Dedifferentiated amniotic fluid mesenchymal stem cell (primary cell): ENCODE measurements at regions not wholly inside any gene's neighbourhood (a gene's known extent, or its start where the extent isn't known, plus 50 kb on each side); places are given as distances from the start of the nearest gene placed in this dataset.
"Not testable (repeated sequence)": the region's sequence is repeated elsewhere in the genome, so short reads cannot be mapped to it uniquely, and the experiment has no call there.

ENCODE experiments used
- DNase-seq: peaks from one replicate; pipeline ENCODE4 v3.0.0-alpha.2; 2016; ENCODE audit errors: extremely low spot score

DNA sequence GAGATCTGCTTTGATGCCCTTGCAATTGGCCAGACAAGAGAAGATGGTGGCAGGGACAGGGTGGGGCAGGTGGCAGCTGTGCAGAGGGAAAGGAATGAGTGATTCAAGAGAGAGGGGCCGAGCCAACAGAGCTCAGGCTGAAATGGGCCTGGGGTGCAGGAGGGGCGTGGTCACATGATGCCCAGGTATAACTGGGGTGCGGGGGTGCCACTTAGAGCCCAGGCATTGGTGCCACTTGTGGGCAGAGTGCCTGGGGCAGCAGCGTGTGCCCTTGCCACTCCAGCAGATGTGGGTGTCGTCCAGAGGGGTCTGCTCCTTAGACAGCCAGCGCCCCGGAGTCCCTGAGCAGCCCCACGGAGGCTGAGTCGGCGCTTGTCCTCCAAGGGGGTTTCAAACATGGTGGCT, 88.7 kb downstream of the PLXNA1 start:
- no peak for DNase-seq

DNA sequence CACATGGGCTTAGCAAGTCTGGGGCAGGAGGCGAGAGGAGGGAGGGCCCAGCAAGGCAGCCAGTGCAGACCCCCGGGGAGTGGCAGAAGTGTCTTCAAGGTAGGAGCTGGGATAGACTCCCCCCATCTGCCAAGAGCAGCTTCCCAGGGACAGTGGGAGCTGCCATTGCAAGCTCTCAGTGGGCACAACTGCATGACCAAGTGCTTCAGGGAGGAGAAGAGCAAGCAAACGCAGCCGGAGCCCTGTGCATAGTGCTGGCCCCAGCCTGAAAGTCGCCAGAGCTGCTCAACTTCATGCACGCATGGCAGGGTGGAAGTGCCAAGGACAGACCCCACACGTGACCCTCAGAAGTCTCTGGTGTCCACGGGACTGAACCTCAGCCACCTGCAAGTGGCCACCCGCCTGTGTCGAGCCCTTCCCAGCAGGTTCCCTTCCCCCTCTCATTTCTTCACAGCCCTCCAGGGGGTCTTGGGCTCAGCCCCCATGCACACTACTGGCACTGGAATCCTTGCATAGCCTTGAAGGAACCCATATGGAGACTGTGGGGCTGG, 89.4 kb downstream of the PLXNA1 start:
- DNase-seq, result no peak

DNA sequence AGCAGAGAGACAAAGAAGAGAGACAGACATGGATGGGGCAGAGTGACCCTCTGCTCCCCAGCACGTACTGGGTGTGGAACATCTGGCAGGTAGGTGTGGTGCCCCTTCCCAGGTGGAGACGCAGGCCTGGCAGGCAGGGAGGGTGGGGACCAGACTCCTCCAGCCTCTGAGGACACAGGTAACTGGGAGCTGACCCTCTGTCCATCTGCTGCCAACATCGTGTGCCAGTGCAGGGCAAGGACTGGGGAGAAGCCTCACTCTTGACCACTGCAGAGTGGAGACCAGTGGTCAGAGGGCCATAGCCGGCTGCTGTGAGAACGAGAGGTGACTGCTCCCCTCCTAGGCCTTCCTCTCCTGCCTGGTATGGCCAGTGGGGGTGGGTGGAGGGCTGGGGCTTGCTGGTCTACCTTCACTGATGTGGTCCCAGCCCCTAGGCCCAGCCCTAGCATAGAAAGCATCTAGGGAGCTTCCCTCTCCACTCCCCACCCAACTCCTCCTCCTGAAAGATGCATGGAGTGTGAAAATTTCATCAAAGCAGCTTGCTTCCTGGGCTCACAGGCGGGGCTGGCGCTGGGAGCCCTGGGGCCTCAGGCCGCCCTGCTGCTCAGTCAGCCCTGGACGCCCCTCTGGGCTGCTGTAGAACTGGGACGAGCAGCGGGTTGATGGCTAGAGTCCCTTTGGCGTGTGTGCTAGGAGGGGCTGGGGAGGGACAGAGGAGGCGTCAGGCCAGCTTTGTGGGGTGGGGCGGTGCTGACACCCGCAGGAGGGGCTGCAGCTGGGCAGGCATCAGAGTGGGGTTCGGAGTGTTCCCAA, 90.3 kb downstream of the PLXNA1 start:
- no peak for DNase-seq

DNA sequence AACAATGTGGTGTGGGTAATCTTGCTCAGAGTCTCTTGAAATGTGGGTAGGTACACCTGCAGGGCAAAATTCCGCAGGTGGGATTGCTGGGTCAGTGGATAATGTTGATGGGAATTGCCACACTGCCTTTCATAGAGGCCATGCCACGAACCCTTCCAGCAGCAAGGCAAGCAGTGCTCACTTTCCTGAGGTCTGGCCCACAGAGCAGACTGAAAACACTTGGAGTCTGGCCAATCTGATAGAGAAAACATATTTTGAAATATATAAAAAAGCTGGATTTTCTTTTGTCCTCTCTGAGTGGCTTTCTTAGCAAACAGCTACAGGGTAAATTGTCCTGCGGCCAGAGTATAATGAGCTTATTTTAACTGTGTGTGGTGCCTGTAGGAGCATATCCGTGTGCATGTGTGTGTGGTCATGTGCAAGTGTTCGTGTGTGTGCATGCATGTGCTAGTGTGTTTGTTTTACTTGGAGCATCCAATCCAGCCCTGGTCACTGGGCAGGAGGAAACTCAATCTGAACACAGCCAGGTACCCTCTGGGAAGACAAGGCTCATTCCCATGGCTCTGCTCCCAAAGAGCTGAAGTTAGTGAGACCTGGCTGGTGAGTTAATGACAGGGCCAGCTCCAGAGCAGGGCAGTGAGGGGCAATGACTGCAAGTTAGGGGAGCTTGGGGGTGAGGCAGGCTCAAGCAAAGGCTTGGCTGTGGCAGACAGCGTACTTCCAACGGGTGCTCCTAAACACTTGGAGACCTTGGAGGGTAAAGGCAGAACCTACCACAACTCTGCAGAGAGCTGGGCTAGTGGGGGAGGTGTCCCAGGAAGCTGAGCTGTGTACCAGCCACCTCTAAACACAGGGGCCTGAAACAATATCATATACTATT, 91.3 kb downstream of the PLXNA1 start:
- peak; percentile 59 for DNase-seq

DNA sequence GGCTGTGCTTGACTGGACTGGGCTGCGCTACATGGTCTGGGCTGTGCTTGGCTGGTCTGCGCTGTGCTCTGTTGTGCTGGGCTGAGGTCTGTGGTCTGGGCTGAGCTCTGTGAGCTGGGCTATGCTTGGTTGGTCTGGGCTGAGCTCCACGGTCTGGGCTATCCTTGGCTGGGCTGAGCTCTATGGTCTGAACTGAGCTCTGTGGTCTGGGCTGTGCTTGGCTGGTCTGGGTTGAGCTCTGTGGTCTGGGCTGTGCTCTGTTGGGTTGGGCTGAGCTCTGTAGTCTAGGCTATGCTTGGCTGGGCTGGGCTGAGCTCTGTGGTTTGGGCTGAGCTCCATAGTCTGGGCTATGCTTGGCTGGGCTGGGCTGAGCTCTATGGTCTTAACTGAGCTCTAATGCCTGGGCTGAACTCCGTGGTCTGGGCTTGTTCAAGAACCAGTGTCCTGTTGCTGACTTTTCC, 92.0 kb downstream of the PLXNA1 start:
- DNase-seq, result peak; percentile 40

DNA sequence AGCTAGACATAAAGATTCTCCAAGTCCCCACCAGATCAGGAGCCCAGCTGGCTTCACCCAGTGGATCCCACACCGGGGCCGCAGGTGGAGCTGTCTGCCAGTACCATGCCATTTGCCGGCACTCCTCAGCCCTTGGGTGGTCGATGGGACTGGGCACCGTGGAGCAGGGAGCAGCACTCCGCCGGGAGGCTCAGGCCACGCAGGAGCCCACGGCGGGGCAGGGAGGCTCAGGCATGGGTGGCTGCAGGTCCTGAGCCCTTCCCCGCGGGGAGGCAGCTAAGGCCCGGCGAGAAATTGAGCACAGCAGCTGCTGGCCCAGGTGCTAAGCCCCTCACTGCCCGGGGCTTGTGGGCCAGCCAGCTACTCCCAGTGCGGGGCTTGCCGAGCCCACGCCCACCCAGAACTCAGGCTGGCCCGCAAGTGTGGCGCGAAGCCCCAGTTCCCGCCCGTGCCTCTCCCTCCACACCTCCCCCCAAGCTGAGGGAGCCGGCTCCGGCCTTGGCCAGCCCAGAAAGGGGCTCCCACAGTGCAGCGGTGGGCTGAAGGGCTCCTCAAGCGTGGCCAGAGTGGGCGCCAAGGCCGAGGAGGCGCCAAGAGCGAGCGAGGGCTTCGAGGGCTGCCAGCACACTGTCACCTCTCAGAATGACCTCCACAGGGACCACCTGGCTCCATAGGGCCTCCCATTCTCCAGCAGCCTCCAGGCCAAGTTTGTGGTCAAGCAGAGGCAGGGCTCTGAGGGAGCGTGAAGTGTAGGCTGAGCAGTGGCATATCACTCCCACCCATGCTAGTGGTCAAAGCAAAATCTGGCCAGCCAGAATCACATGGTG, 93.5 kb downstream of the PLXNA1 start:
- not testable (repeated sequence) for DNase-seq

DNA sequence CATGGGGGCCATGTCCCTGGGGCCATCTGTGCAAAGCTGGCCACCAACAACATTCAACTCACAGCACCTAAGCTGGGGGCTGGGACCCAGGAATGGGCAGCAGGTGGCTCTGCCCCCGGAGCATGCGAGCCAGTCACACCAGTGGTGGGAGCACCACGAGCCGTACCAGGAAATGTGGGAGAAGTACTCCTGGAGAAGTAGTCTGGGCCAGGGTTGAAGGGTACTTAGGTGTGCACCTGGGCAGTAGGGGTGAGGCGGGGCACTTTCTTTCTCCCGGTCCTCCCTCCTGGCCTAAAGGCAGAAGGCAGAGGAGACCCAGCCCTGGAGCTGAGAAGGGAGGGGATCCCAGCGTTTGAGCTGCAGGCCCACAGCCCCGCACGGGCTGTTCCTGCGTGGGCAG, 94.2 kb downstream of the PLXNA1 start:
- DNase-seq, result no peak

DNA sequence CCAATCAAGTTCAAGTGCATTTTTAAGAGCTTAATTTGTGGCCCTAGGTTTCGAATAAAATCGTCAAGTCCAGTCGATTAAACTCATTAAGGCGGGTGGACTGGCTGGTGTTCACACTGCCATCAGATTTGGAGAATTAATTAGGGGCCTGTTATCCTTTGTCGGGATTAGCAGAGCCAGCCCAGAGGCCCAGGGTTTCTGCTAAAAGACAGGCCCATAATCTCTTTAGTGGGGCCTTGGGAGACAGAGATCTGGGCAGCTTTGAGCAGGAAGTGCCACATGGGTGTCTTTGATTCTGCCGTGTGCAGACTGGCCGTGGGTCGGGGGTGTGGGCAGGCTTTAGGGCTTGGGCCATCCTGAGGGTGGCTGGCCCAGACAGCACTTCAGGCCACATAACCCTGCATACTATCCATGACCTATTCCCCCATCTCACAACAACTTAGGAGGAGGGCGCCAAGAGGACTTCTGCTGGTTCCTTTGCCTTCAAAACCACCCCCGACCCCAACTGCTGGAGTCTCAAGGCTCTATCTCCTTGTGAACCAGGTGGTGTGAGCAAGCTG, 94.7 kb downstream of the PLXNA1 start:
- no peak for DNase-seq

DNA sequence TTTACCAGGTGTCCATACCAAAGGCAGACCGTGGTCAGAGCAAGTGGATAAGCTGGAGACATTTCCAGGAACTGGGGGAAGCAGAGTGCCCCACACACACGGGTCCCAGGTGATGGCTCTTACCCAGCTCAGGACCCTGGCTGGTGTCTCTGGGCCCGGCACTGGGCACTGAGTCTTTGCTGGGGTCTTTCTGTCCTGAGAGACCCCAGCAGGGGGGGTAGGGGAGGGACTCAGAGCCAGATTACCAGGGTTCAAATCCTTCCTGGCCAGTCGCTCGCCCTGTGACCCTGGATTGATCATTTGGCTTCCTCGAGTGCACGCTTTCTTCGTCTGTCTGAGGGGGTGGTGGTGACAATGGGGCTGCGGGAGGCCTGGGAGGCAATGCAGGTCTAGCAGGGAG, 95.7 kb downstream of the PLXNA1 start:
- DNase-seq, result no peak

DNA sequence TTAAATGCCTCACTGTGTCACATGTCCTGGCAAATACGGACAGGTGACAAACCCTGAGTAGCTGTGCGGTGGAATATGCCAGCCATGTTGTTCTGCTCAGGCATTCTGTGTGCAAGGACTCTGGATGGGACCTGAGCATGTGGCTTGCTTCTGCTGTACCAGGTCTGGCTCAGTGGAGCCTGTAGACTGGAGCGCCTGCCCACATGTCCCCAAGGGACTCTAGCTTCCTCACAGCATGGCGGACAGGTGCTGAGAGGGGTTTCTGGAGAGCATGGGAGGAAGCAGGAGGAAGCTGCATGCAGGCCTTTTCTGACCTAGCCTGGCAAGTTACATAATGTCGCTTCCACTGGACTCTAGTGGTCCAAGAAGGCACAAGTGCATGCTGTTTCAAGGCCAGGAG, 96.3 kb downstream of the PLXNA1 start:
- no peak for DNase-seq

DNA sequence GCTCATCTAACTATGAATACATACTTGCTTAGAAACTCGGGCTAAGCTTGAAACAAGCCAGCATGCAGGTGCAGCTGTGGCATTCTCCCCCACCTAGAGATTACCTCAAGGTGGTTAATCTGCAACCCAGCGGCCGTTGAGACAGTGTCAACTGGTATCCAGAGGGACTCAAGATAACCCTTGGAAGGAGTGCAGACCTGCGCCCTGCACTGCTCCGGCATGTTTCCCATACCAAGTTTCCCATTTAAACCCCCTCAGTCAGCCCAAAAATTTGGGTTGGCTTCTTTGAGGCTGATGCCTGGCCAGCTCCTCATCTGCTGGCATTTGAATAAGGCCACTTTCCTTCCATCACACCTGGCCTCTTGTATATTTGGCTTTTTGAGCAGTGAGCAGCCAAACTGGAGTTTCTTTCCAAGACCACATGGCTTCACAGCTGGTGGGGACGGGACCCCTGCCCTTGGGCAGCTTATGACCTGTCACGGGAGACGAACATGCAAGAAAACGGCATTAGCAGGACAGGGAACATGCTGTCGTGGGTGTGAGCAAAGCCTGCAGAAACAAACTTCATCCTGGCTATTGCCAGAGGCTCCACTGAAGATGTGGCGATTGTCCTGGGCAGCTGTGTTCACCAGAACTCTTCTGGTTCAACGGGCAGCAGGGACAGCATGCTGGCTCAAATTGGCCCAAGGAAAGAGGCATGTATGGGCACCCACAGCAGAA, 98.2 kb downstream of the PLXNA1 start:
- no peak for DNase-seq

DNA sequence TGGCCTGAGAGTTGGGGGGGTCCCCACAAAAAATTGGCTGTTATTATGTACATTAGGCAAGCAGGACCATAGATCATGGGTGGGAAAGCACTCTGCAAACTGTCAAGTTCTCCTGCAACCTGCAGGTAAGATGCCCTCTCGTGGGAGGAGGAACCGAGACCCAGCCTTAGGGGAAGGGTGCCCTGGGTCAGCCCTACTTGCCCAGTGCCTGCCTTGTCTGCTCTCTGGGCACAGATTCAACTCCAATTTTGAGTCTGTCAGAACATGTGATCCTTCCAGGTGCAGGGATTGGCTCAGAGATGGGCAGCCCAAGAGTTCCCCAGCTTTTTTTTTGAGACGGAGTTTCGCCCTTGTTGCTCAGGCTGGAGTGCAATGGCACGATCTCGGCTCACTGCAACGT, 99.2 kb downstream of the PLXNA1 start:
- no peak for DNase-seq

DNA sequence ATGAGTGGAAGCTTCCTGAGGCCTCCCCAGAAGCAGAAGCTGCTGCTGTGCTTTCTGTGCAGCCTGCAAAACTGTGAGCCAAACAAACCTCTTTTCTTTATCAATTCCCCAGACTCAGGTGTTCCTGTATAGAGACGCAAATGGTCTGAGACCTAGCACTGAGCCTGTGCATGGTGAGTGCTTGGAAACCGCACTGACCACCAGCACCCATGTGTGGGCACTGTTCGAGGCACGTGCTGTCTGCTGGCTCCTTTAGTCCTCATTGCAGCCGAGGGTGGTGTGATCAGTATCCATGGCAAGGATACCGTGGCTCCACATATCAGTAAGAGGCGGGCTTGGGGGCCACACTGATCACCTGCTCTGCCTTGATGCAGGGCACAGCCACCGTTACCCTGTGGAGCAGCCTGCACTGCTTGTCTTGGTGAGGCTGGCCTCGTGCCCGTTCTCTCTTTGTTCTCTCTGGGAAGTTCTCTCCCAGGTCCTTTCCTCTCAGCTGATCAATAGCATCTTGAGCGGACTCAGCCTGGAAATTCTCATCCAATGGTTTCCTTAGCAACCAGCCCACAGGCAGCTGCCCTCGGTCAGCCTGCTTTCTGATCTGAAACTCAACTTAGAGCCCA, 101.0 kb downstream of the PLXNA1 start:
- no peak for DNase-seq

DNA sequence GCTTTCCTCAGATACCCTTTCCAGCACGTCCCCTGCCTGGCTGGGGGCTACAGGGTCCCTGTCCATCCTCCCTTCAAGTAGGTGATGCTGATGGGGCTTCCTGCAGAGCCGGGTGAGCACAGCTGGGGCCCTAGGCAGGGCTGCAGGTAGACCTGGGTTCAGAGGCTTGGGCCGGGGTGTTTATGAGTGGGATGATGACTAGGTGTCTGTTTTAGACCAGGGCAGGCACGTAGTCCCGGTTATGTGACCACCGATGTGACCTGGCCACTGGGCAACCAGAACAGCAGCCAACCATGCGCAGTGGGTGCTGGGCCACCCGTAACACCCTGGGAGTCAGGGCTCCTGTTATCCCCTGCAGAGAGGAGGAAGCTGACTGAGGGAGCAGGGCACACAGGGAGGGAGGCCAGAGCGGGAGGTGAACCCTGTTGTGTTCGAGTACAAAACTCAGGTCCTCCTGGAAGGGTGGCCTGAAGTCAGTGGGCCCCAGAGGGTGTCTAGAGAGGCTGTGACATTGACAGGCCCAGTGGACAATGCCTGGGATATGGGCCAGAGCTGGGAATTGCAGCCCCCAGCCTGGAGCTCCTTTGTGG, 101.6 kb downstream of the PLXNA1 start:
- DNase-seq, result no peak

DNA sequence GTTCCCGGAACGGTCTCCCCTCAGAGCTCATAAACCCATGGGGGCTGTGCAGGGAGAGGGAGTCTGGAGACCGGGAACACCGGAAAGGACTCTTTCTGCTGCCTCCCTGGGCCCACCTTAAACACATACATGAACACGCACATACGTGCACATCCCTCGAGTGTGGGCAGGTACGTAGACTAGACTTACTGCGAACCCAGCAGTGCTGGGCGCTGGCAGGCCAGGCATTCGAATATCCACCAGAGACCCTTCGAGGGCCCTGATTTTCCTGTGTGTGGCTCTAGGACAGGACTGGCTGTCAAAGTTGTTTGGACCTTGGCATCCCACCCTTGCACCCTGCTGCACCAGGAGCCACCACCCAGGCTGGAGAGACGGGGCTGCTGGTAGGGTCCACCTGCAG, 102.7 kb downstream of the PLXNA1 start:
- DNase-seq, result no peak

DNA sequence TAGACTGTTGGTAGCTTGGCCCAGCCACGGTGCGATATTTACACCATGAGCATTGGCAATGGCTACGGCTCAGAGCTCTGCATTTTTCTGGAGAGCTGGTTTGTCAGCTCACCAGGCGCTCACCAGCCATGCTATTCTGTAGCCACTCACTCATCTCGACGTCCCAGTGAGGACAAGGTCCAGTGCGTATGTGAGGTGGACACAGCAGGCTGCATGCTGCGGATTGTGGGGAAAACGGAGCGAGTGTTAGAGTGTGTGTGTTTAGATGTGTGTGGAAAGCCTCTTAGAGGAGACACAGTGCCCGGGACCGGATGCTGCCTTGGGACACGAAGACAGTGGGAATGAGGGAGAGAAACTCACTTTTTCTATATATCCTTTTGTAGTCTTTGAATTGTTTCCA, 103.7 kb downstream of the PLXNA1 start:
- not testable (repeated sequence) for DNase-seq

DNA sequence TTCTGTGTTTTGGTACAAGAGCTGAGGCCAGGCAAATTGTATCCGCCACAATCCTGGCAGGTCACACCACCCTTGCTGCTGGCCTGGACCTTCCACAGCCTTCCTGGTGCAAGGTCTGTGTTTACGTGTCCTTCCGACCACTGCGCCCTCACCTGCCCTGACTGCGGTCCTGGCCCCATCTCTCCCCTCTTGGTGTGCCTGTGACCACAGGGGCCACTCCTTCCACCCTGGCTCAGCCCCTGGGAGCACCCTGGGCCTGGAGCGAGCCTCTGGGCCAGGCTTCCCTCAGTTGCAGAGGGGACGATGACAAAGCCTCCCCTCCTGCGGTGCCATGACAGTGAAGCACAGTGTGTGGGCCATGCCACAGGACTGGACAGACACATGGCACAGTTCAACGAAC, 104.5 kb downstream of the PLXNA1 start:
- no peak for DNase-seq

DNA sequence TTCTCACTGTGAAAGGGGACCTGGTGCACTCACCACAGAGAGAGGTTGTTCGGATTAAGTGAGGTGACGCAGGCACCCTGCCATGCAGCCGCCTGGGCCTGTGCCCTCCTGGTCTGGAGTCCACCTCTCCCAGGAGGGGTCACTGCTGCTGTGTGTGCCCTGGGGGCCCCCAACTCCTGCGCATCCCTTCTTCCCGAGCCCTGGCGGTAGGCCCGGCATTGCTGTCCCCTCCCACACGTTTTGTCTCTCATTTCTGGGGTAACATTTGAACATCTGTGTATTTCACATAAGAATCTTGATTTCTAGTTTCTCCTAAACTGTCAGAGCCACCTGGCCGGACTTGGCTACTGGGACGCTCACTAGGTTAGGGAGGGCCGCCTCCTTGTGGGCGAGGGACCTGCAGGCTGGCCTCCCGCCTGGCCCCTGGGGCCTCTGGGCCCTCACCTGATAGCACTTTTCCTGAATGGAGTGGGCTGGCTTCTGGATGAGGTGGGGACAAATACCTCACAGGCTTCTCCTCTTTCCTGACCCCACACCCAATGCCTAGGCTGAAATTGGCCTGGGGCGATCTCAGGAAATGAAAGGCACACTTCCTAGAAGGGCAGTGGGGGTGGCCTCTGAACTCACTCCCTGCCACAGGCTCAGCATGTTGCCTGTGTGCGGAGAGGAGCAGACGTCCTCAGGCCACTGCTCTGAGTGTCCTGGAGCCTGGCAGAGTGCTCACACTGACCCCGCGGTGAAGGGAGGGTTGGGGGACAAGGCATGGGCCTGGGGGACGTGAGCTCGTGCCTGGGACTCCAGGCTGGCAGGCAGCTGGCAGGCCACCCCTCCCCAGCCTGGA, 104.2 kb upstream of the PRR23E start:
- no peak for DNase-seq
